Gastrocnemius medialis (tissue), 4 donors: ENCODE measurements at regions not wholly inside any gene's neighbourhood (a gene's known extent, or its start where the extent isn't known, plus 50 kb on each side); places are given as distances from the start of the nearest gene placed in this dataset.
A peak's percentile ranks its signal among the peaks of the same experiment; 100 is the strongest.

Source experiments
- ATAC-seq, 2 donors: fragments of 150-250 bp; one replicate each; pipeline ENCODE4 v1.9.1; 2016
- DNase-seq, 2 donors: peaks; one replicate each; pipeline ENCODE4 v3.0.0-alpha.2; 2019
- H3K27ac ChIP-seq, 4 donors: fragments of 200-600 bp; sonication (generic); 1 replicate in 1 of 4; 2 replicates in 3 of 4; pipeline ENCODE4 v1.5.1; 2016 to 2018; ENCODE audit warnings: mild to moderate bottlenecking in 2 of 4, moderate library complexity in 1 of 4
- H3K27me3 ChIP-seq, 3 donors: fragments of 200-600 bp; sonication (generic) in 2 of 3; 1 replicate in 1 of 3; 2 replicates in 2 of 3; pipeline versions ENCODE4 v1.5.1 to v1.6.0; 2016 to 2019; ENCODE audit warnings: mild to moderate bottlenecking in 1 of 3, moderate library complexity in 1 of 3
- H3K36me3 ChIP-seq, 2 donors: fragments of 200-600 bp; sonication (generic) in 1 of 2; one replicate each; pipeline ENCODE4 v1.5.1; 2017 to 2018
- H3K4me1 ChIP-seq, 2 donors: fragments of 200-600 bp; sonication (generic) in 1 of 2; one replicate each; pipeline ENCODE4 v1.5.1; 2016 to 2017; ENCODE audit warnings: mild to moderate bottlenecking in 2 of 2
- H3K4me3 ChIP-seq, 4 donors: fragments of 200-600 bp; sonication (generic) in 3 of 4; 1 replicate in 1 of 4; 2 replicates in 3 of 4; pipeline ENCODE4 v1.5.1; 2016 to 2019; ENCODE audit warnings: mild to moderate bottlenecking in 2 of 4
- H3K9me3 ChIP-seq, 3 donors: fragments of 200-600 bp; sonication (generic) in 2 of 3; 1 replicate in 1 of 3; 2 replicates in 2 of 3; pipeline ENCODE4 v1.5.1; 2016 to 2019
- CTCF ChIP-seq, 5 experiments: fragments of 450-650 bp in 3 of 5; fragments of 200-600 bp in 2 of 5; sonication (generic) in 2 of 5; IDR thresholded peaks in 4 of 5; conservative IDR thresholded peaks in 1 of 5; 1 replicate in 4 of 5; 2 replicates in 1 of 5; pipeline ENCODE4 v1.5.1; 2016 to 2019; ENCODE audit warnings: antibody characterized with exemption in 5 of 5, mild to moderate bottlenecking in 3 of 5, moderate library complexity in 3 of 5
- POLR2A ChIP-seq, 2 donors: fragments of 450-650 bp; IDR thresholded peaks; one replicate each; pipeline ENCODE4 v1.6.1; 2017; ENCODE audit warnings: antibody characterized with exemption in 2 of 2, mild to moderate bottlenecking in 2 of 2, moderate library complexity in 2 of 2
- in situ Hi-C, 4 donors: fragments of 200-750 bp; cut with MboI; loops; one replicate each; pipeline versions ENCODE4 v1.15.0 to v1.8.0; 2017; ENCODE audit warnings: low sequenced_read_pairs in 4 of 4
- intact Hi-C: fragments of 100-400 bp; cut with DNase I; formaldehyde crosslinking; loops from one replicate; pipeline ENCODE4 v1.15.1; 2023; ENCODE audit warnings: low total_unique reads

- TF ChIP-seq CTCF (IDR thresholded peaks at IDR 0.05 in 4 of 5, conservative IDR thresholded peaks at IDR 0.05 in 1 of 5) (no peak), POLR2A (IDR thresholded peaks at IDR 0.05) (no peak)
- H3K4me1 ChIP-seq = peaks cover 37 to 42% of the 10 kb centered on the region in 2 donors
- no peaks in the 10 kb centered on the region for H3K9me3 ChIP-seq
- in situ Hi-C loops = no loop called here
- intact Hi-C loops = no loop called here
- no peak for ATAC-seq
- H3K4me3 ChIP-seq = no peak overlapping the region
- no peak overlapping the region for H3K27ac ChIP-seq
- no peak for DNase-seq
- no peaks in the 10 kb centered on the region for H3K36me3 ChIP-seq
- no peaks in the 10 kb centered on the region for H3K27me3 ChIP-seq
These were observed 61.6 kb downstream of the GADD45G start for GRCh38 chr9:89666364-89666763.

GRCh38 chr9:89666950-89667349 lies 62.1 kb downstream of the GADD45G start:
- H3K4me3 ChIP-seq = no peak overlapping the region
- H3K36me3 ChIP-seq = no peaks in the 10 kb centered on the region
- ATAC-seq (no peak), DNase-seq (no peak)
- intact Hi-C loops (no loop called here), in situ Hi-C loops (no loop called here)
- TF ChIP-seq POLR2A (IDR thresholded peaks at IDR 0.05) (no peak), CTCF (IDR thresholded peaks at IDR 0.05 in 4 of 5, conservative IDR thresholded peaks at IDR 0.05 in 1 of 5) (no peak)
- peak overlapping the region in 1 of 4 donors; percentile 74 for H3K27ac ChIP-seq
- no peaks in the 10 kb centered on the region for H3K27me3 ChIP-seq
- peaks cover 31 to 37% of the 10 kb centered on the region in 2 donors for H3K4me1 ChIP-seq
- H3K9me3 ChIP-seq = no peaks in the 10 kb centered on the region

GRCh38 chr9:89667726-89668125 lies 62.9 kb downstream of the GADD45G start:
- DNase-seq = no peak
- peak; percentile 67 to 72 for ATAC-seq
- H3K9me3 ChIP-seq = no peaks in the 10 kb centered on the region
- peaks cover 24 to 30% of the 10 kb centered on the region in 2 donors for H3K4me1 ChIP-seq
- H3K4me3 ChIP-seq = no peak overlapping the region
- peak overlapping the region; percentile 49 to 78 (median 68) for H3K27ac ChIP-seq
- H3K27me3 ChIP-seq = no peaks in the 10 kb centered on the region
- TF ChIP-seq CTCF (IDR thresholded peaks at IDR 0.05 in 4 of 5, conservative IDR thresholded peaks at IDR 0.05 in 1 of 5) (no peak), POLR2A (IDR thresholded peaks at IDR 0.05) (no peak)
- H3K36me3 ChIP-seq = no peaks in the 10 kb centered on the region
- in situ Hi-C loops = no loop called here
- intact Hi-C loops = no loop called here

GRCh38 chr9:89668216-89668865 lies 63.5 kb downstream of the GADD45G start:
- peak; percentile 71 to 75 for ATAC-seq
- Histone ChIP-seq H3K36me3 (no peaks in the 10 kb centered on the region), H3K4me1 (peaks cover 23 to 27% of the 10 kb centered on the region in 2 donors), H3K9me3 (no peaks in the 10 kb centered on the region), H3K4me3 (no peak overlapping the region), H3K27ac (peak overlapping the region; percentile 49 to 78 (median 68)), H3K27me3 (no peaks in the 10 kb centered on the region)
- no peak for TF ChIP-seq POLR2A (IDR thresholded peaks at IDR 0.05)
- no peak for TF ChIP-seq CTCF (IDR thresholded peaks at IDR 0.05 in 4 of 5, conservative IDR thresholded peaks at IDR 0.05 in 1 of 5)
- intact Hi-C loops = no loop called here
- DNase-seq = no peak
- in situ Hi-C loops = no loop called here

GRCh38 chr9:89668866-89669246 lies 64.0 kb downstream of the GADD45G start:
- no peaks in the 10 kb centered on the region for H3K9me3 ChIP-seq
- in situ Hi-C loops = no loop called here
- intact Hi-C loops = no loop called here
- H3K36me3 ChIP-seq = no peaks in the 10 kb centered on the region
- ATAC-seq (no peak), DNase-seq (no peak)
- TF ChIP-seq CTCF (IDR thresholded peaks at IDR 0.05 in 4 of 5, conservative IDR thresholded peaks at IDR 0.05 in 1 of 5) = no peak
- TF ChIP-seq POLR2A (IDR thresholded peaks at IDR 0.05) = no peak
- peak overlapping the region in 2 of 4 donors; percentile 74 to 78 for H3K27ac ChIP-seq
- peaks cover 23 to 27% of the 10 kb centered on the region in 2 donors for H3K4me1 ChIP-seq
- no peak overlapping the region for H3K4me3 ChIP-seq
- H3K27me3 ChIP-seq = no peaks in the 10 kb centered on the region
